CD4-positive, alpha-beta T cell treated with Interleukin-21 for 1 hour (primary cell): ENCODE measurements at regions not wholly inside any gene's neighbourhood (a gene's known extent, or its start where the extent isn't known, plus 50 kb on each side); places are given as distances from the start of the nearest gene placed in this dataset.
"Not testable (repeated sequence)": the region's sequence is repeated elsewhere in the genome, so short reads cannot be mapped to it uniquely, and the experiment has no call there.

Experiments used
- DNase-seq: peaks from one replicate; pipeline ENCODE4 v3.0.0-alpha.2; 2020

GRCh38 chr14:21788687-21789086, 115.1 kb upstream of the OR4E1 start:
- not testable (repeated sequence) for DNase-seq

- DNase-seq, result not testable (repeated sequence)
These were observed 113.6 kb upstream of the OR4E1 start for GRCh38 chr14:21787242-21787641.

- no peak for DNase-seq
These were observed 107.9 kb upstream of the OR4E1 start for GRCh38 chr14:21781543-21781942.

- DNase-seq, result no peak
These were observed 106.9 kb upstream of the OR4E1 start for GRCh38 chr14:21780429-21781084.

- DNase-seq, result no peak
These were observed 98.1 kb upstream of the OR4E1 start for GRCh38 chr14:21771671-21772070.

GRCh38 chr14:21768875-21769257, 95.2 kb upstream of the OR4E1 start:
- DNase-seq, result no peak

- DNase-seq, result peak; percentile 56
These were observed 94.7 kb upstream of the OR4E1 start for GRCh38 chr14:21768116-21768874.

- not testable (repeated sequence) for DNase-seq
These were observed 86.7 kb upstream of the OR4E1 start for GRCh38 chr14:21760360-21760759.

GRCh38 chr14:21749306-21749868, 75.8 kb upstream of the OR4E1 start:
- no peak for DNase-seq

- peak; percentile 57 for DNase-seq
These were observed 75.3 kb upstream of the OR4E1 start for GRCh38 chr14:21748869-21749303.

GRCh38 chr14:21735639-21736307, 62.2 kb upstream of the OR4E1 start:
- no peak for DNase-seq

- DNase-seq, result no peak
These were observed 61.6 kb upstream of the OR4E1 start for GRCh38 chr14:21735200-21735599.

GRCh38 chr14:21734457-21735074, 60.9 kb upstream of the OR4E1 start:
- peak; percentile 77 for DNase-seq

- no peak for DNase-seq
These were observed 56.1 kb upstream of the OR4E1 start for GRCh38 chr14:21729703-21730233.

GRCh38 chr14:21725250-21725649, 51.6 kb upstream of the OR4E1 start:
- no peak for DNase-seq

- no peak for DNase-seq
These were observed 50.7 kb upstream of the OR4E1 start for GRCh38 chr14:21724090-21724973.

- DNase-seq, result peak; percentile 47
These were observed 49.9 kb upstream of the OR4E1 start for GRCh38 chr14:21723431-21724045.
